Activated CD4-positive, alpha-beta T cell treated with anti-CD3 and anti-CD28 coated beads, Interleukin-2, Interleukin-6, amounts not matched to agents 100 ng/mL and 50 ng/mL, durations not matched to agents 16 hours and 8 hours (primary cell): ENCODE measurements at regions not wholly inside any gene's neighbourhood (a gene's known extent, or its start where the extent isn't known, plus 50 kb on each side); places are given as distances from the start of the nearest gene placed in this dataset.
"Not testable (repeated sequence)": the region's sequence is repeated elsewhere in the genome, so short reads cannot be mapped to it uniquely, and the experiment has no call there.

ENCODE experiments used
- DNase-seq: peaks from one replicate; pipeline ENCODE4 v3.0.0-alpha.2; 2020

DNA sequence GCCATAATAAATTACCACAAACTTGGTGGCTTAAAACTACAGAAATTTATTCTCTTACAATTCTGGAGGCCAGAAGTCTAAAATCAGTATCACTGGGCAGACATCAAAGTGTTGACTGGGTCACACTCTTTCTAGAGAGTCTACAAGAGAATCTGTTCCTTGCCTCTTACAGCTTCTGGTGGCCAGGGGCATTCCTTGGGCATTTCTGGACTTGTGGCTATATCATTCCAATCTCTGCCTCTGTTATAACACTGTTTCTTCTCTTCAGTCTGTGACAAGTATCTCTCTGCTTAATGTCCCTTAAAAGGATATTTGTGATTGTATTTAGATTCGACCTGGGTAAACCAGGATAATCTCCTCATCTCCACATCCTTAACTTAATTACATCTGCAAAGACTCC, 207.3 kb upstream of the DCAF8L1 start:
- DNase-seq = no peak

DNA sequence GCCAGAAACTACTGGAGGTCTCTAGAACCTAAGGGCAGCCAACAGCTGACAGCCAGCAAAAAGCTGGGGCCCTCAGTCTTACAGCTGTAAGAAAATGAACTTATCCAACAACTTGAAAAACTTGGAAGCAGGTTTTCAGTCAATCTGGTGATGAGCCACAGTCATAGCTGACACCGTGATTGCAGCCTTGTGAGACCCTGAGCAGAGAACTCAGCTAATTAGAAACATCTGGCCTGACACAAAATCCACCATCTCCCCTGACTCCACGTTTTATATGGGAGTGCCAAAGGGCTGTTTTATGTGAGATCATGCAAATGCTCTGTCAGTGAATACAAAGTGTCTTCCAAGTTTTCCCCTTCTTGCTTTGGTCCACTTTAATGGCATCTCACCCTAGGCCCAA, 198.8 kb upstream of the DCAF8L1 start:
- no peak for DNase-seq

DNA sequence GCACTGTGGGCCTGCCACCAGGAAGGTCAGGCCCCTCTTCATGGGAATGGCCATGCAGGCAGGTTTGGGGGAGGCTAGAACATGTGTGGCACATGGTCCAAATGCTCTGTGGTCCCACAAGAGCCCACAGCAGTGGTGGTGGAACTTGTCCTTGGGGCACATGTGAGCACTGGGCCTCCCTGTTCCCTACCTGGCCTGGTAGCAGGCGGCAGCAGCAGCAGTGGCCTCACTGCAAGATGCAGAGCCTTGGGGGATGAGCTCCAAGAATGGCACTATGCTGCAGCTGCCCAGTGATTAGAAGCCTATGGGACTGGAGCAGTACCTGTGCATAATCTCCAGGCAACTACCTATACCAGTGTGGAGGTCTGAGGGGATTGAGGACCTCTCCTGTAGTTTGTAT, 197.0 kb upstream of the DCAF8L1 start:
- no peak for DNase-seq

DNA sequence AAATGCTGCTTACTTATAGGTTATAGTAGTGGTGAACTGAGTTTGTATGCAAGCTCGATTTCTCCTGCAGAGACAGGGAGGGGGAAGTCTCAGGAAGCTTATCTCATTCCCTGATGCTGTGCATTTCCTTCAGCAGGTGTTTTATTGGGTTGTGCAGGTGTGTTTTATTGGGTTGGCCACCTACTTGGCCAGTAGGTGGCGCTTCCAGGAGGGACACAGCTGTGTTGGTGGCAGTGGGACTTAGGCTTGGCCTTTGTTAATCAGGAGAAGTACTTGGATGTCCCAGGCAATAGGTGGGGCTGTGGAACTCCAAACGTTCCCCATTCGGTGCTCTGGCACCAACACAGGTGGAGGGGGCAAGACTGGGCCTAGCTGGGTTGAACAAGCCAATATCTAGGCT, 196.0 kb upstream of the DCAF8L1 start:
- DNase-seq = peak; percentile 14

DNA sequence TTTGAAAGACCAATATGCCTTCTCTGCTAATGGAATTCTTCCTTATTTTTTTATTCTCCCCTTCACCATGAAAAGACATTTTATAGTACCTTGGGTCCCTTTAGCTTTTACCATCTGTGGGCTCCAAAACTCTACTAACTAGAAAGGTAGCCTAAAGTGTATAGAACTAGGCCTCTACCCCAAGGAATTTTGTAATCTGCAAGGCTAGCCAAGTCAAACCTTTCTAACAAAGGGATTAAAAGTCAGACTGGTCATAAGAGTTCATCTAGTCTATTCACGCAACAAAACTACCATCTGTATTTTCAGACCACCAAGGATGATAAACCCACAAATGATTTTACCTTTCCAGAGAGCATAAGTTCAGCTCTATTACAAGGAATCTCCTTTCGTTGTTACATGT, 189.5 kb upstream of the DCAF8L1 start:
- no peak for DNase-seq

DNA sequence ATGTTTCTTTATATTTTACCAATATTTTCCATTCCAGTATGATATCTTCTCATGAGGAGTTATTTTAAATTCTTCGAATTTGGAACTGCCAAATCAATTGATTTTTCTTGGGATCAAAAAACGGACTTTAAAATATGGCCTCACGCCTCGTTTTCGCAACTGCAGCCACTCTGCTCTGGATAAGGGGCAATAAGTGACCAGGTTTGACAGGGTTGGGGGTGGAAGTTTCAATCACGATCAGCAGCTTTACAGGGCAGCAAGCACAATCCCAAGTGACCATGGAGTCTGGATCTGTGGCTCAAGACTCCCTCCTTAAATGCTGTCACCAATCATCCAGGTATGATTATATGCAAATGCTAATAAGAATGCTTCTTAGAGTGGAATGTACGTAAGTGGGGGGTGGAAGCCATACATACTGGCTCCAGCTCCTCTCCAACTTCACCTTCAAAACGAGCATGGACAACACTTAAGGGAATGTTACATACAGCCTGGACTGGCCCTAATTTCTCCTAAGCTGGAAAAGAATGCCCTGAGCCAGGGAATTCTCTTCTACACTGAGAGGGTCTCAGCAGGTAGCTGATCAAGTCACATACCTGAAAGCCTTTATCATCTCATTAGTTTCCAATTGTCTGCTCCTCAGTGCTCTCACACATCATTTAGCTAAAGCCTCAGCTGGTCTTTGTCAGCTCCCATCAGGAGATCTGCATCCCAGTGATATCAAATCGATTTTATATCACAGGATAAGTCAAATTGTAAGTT, 176.9 kb upstream of the DCAF8L1 start:
- no peak for DNase-seq

DNA sequence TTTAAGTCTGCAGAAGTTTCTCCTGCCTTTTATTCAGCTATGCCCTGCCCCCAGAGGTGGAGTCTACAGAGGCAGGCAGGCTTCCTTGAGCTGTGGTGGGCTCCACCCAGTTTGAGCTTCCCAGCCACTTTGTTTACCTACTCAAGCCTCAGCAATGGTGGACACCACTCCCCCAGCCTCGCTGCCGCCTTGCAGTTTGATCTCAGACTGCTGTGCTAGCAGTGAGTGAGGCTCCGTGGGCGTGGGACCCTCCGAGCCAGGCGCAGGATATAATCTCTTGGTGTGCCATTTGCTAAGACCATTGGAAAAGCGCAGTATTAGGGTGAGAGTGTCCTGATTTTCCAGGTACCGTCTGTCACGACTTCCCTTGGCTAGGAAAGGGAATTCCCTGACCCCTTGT, 171.0 kb upstream of the DCAF8L1 start:
- DNase-seq = not testable (repeated sequence)

DNA sequence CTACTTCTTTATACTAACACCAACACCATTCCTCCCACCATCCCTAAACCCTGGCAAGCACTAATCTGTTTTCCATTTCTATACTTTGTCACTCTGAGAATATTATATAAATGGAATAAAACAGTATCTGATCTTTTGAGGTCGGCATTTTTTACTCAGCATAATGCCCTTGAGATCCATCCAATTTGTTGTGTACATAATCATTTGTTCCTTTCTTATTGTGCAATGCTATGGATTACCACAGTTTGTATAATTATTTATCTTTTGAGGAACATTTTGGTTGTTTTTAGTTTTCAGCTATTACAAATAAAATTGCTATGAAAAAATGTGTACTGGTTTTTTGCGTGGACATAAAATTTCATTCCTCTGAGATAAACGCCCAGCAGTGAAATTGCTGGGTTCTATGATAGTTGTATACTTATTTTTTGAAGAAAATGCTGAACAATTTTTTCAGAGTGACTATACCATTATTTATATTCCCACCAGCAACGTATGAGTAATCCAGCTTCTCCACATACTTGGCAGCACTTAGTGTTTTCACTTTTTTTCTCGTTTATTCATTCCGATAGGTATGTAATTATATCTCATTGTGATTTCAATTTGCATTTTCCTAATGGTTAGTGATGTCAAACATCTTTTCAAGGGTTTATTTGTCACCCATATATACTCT, 154.3 kb upstream of the DCAF8L1 start:
- DNase-seq = no peak

DNA sequence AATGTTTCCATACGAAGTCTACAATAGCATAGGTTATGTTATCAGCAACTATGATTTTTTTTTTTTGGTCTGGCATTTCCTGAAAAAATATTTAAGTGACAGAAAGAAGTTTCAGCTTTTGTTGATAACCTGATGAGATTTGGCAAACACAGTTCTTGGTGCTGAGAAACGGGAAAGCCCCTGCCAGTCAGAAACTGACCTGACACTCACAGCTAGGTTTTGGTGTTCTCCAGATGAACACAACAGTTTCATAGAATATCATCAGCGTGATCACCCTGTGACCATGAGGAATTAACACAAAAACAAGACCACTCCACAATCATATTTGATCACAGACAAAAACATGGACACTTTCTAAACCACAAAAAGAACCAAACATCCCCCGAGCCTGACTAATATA, 152.5 kb upstream of the DCAF8L1 start:
- peak; percentile 14 for DNase-seq

DNA sequence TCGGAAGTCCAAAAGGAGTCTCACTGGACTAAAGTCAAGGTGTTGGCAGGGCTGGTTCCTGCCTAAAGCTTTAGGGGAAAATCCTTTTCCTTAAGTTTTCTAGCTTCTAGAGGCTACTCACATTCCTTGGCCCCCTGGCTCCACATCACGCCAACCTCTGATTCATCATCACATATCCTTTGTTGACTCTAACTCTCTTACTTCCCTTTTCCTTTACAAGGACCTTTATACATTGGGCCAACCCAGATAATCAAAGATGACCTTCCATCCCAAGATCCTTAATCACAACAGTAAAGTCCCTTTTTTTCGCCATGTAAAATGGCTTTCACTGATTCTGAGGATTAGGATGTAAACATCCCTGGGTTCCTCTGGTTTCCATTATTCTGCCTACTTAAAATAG, 146.4 kb upstream of the DCAF8L1 start:
- no peak for DNase-seq

DNA sequence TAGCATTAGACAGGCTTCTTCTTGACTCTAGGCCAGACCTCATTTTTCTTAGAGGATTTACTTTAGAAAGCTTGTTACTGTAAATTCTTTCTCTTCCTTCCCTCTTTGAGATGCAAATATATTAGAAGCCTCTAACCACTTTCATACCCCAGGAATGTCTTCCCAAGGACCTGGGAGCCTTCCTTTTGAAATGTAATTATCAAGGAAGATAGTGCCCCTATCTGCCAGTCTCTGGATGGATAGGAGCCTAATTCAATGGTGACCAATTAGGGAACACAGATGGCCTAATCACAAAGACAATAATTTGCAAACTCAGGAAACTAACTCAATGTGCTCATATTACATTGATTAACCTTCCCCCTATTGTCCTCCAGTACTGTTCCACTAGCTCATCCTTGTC, 145.6 kb upstream of the DCAF8L1 start:
- DNase-seq = no peak

DNA sequence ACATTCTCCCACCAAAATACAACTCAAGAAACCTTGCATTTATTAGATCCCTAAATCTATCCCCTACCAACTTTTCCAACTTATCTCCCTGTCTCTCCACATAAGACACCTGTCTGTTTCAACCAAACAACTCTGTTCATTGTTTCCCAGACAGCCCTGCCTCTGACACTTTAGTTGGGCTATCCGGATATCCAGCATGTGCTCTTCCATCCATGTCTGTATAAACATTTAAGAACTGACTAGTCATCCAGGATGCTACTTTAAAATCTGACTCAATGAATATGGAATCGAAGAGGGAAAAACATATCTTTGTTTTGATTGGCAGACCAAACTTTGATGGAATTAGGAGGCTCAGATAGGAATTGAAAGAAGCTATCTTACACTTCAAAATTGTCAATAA, 143.2 kb upstream of the DCAF8L1 start:
- DNase-seq = no peak

DNA sequence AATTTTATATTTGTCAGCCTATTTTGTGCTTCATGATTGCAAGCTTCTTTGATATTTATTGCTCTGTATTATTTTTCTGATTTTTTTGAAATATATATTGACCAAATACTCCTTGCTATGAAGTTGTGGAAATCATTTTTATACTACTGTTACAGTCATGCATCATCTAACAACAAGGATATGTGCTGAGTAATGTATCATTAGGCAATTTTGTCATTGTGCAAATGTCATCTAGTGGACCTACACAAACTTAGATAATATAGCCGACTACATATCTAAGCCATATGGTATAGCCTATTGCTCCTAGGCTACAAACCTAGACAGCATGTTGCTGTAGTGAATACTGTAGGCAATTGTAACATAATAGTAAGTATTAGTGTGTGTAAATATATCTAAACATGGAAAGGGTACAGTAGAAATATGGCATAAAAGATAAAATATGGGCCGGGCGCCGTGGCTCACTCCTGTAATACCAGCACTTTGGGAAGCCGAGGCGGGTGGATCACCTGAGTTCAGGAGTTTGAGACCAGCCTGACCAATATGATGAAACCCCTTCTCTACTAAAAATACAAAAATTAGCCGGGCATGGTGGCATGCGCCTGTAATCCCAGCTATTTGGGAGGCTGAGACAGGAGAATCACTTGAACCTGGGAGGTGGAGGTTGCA, 139.5 kb upstream of the DCAF8L1 start:
- DNase-seq = not testable (repeated sequence)

DNA sequence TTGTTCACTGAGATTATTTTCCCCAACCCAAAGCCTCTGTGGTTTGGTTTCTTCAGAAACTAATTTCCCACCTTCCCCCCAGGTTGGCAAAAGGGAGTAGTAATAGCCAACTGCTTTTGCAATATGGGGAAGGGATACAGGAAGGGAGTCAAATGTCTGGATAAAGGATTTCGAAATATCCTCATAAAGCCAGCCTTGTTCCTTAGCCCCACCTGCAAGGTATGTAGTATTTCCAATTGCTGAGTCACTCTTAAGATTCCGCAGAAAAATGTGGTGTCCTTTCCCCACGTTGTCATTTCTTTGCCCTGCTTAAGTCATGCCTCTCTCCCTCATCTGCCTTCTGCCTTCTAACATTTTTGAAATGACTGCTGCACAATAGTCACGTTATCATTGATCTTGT, 138.8 kb upstream of the DCAF8L1 start:
- no peak for DNase-seq

DNA sequence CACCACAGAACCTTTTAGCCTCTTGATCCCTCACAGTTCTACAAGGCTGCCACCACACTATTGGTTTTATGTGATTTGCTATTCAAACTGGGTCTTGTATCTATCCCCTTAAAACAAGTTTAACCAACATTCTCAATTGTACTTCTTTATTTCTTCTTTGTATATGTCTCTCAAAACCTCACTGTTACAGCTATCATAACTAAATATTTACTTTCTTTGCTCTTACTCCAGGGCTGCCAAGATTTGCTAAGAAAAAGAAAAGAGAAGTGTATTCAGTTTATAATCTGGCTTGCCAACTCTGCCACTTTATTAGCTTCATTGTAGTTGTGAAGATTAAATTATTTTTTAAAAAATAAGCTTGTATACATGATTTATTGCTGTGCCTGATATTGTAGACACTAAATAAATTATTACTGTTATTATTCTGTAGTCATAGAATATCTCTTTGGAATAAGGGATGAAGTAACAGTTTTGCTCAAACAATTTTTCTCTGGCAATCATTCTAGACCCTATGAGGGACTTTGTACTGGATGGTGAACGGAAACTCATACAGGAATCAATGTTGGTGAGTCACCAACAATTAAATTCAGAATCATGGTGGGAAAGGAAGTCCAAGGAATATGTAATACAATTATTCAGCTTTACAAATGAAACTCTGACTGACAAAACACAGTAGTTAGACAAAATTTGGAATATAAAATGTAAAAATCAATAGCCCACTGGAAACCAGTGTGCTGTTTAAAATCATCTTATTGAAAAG, 127.1 kb upstream of the DCAF8L1 start:
- no peak for DNase-seq

DNA sequence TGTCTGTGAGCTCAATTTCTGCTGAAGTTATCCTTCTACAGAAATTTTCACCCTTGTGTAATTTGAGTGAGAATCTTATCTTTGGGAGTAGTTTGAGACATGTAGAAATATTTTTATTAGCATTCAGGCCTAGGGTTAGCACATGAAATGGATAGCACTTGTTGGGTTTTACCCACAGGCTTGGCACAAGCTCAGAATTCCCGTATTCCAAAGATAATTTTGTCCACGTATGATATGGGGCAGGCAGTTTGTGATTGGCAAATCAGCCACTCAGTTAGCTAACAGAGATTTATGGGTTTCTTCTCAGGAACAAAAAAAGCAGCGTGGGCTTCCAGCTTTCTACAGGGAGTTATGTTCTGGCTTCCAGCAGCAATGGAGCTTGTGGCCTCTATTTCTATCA, 117.9 kb upstream of the DCAF8L1 start:
- no peak for DNase-seq

DNA sequence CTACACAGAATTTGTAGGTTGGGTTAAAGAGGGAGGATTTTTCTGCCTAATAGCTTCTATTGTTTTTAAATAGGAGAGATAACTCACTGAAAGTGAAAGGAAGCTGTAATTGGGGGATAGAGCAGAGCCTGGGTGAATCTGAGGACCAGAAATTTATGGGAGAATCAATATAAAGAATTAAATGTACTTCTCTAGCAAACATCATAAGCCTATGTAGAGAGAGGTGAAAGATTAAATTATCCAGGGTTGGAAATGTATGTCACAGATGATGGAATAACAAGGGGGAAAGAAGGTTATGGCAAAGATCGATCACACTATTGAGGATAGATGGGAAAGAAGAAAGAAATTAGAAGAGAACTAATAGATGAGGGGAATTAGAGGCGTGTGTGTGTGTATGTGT, 104.4 kb upstream of the DCAF8L1 start:
- DNase-seq = no peak

DNA sequence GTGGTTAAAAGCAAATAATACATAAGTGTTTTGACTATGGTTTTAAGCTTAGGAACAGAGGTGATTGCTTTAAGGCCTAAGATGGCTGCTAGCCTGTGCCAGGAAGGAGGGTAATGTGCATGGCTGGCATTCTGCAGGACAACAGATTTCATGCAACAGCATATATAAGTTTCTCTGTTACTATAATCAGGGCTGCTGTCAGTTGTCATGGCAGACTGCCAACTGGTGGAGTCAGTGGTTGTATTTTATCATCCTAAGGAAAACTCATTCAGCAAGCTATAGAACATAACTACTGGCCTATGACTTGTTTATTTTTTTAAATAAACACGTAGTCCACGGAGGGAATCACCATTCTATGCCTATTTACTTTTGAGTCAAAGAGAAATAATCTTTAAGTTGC, 77.7 kb upstream of the DCAF8L1 start:
- DNase-seq = no peak

DNA sequence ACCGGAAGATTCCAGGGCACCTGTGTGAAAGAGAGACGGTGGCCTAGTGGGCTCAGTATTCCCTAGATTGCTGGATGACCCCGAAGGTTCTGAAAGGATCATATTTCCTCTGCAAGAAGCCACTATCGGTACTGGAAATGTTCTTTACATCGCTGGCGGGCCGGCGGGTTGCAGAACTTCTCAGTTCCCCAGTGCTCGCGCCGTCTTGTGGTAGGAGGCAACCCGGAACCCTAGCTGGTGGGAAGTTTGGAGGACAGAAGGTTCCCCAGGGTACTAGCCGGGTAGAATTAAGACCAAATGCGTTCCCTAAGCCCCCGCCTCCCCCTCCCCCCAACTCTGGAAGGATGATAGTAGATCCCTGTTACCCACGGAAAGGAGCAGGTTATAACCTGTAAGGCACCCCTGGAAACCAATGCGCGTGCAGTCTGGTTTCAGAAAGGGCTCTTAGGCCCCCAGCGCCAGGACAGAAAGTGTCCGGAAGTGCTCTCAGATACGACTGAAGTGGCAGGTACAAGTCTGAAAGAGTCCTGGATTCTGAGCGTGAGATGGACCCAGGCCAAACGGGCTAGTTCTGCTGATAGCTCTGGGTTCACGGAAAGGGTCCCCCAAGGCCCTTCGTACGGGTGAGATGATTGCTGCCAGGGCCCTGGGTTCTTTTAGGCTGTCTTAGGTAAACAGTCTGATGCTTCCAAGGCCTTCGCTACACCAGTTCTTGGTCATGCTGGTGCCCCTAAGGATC, 61.7 kb upstream of the DCAF8L1 start:
- no peak for DNase-seq

DNA sequence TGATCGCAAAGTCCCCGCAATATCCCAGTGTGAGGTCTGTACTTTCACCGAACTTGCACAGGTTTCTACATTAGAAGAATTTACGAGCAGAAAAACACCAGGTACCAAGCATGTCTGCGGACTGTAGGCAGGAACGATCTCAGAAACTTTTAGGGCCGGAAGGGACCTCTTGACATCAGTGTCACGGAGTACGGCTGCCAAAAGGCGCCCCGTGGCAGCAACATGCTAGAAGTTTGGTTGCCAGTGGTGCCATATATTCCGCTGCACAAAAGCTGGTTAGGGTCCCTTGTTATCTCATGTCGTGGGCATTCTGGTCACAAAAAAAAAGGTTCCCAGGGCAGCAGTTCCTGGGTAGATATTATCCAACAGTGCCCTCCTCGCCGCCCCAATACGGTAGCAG, 61.0 kb upstream of the DCAF8L1 start:
- DNase-seq = no peak

DNA sequence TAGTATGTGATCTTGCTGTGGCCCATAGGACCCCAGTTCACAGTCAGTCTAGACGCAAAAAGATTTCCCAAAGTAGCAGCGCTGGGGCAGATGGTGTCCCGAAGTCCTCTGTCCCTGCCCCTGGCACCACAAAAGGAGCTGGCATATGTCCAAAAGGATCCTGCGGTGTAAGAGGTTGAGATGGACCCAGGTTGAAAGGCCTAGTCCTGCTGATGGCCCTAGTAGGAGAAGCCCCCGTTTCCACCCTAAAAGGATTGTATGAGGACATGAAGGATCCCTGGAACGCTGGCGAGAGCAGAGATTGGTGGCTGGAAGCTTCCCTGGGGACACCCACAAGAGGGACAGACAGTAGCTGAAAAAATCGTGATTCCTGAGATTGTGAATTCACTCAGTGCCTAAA, 58.0 kb upstream of the DCAF8L1 start:
- no peak for DNase-seq
